ENCODE measurements at regions not wholly inside any gene's neighbourhood (a gene's known extent, or its start where the extent isn't known, plus 50 kb on each side); places are given as distances from the start of the nearest gene placed in this dataset.

DNA sequence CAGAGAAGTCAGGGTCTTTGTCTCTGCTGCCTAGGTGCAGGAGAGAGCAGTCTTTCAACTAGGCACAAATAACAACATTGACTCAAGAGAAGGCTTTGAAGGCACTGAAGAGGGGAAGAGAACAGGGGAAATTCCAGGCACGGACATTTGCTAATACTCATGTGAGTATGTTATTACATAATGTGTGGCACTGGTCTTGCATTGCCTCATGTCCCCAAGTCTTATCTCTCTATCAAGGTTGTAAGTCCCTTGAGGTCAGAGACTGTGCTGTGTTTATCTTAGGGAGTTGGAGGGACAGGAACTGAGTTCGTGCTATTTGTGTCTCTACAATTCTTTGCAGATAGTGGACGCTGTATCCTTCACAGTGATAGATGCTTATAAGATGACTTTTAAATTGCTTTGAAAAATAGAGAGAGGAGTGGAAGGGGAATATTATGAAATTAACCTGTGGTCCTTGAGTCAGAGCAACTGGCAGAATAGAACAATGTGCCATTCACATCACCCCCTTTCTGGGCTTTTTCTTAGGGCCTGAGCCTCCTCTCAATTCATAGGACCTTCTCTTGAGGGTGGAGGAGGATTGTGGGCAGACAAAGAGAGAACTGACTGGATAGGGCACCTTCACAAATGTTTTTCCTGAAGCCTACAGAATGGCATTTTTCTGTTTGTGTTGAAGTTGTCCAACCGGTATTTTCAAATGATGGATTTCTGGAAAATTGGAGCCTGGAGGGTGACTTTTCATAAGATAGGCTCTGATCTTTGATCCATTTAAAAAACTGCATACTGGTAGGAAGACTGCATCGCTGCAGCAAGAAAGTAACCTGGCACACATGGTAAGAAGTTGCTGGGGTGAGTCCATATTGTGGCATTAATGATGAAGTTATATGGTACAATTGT, 96.6 kb upstream of the CXCR4 start:
- DNase-seq (ENCODE audit: low read depth): no peak

DNA sequence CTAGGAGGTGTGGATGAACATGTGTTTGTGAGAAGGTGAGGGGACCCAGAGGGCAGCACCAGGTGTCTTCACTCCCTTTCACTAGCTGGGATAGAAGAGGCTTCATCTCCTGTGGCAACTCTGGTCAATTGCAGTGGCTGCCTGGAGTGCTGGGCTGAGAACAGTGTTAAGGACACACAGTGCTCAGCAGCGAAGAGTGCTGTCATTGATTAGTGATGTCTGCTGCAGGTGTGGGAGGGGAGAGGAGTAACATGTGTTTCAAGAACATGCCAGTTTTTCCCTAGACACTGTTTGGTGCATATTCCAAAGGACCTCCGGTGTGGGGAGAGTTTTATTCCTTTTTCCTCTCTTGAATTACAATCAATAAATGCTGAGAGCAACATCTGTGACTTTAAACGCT, 95.9 kb upstream of the CXCR4 start:
- DNase-seq (ENCODE audit: low read depth): no peak

DNA sequence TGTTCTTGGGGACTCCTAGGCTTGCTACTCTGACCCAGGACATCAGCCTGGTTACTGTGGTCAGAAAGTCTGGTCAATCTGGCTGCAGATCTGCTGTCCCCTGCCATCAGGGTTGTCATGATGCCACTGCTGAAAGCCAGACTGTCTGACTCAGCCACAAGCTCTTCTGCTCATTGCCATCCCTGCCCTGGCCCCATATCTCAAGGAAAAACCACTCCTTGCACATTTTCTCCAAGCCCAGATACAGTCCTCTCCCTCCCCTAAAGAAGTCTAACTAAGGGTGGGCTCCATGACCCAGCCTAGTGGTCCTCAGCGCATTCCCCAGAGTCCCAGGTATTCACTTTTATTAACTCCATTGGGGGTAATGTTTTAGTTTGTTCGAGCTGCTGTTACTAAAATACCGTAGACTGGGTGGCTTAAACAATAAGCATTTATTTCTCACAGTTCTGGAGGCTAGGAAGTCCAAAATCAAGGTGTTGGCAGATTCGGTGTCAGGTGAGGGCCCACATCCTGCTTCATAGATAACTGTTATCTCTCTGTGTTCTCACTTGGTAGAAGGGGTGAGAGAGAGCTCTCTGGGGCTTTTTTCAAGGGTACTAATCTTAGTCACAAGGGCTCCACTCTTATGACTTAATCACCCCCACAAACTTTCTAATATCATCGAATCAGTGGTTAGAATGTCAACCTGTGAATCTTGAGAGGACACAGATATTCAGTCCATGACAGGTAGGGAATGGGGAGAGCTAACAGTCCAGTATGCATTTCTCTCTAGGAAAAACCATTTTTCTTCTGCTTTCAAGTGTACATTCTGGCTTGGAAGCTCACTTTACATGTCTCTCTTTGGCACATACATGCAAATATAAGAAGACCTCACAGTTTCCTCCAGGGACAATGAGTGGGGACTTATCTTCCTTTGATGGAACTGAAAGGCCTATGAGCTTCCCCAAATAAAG, 94.8 kb upstream of the CXCR4 start:
- no peak for DNase-seq (ENCODE audit: low read depth)

DNA sequence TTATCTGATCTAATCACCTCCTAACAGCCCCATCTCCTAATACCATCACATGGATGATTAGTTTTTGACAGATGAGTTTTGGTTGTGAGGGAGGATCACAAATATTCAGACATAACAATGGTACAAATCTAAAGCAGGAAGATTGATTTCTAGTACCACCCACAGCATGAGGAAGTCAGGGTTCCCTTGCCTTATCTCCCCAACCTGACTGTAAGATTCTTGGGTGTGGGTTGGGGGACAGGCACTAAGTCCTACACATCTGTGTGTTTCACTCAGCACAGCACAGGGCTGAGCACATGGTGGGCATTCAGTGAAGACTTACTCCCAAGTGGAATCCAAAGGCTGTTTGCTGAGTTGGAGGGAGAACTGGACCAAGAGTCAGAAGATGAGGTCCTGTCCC, 93.8 kb upstream of the CXCR4 start:
- DNase-seq (ENCODE audit: low read depth): no peak

DNA sequence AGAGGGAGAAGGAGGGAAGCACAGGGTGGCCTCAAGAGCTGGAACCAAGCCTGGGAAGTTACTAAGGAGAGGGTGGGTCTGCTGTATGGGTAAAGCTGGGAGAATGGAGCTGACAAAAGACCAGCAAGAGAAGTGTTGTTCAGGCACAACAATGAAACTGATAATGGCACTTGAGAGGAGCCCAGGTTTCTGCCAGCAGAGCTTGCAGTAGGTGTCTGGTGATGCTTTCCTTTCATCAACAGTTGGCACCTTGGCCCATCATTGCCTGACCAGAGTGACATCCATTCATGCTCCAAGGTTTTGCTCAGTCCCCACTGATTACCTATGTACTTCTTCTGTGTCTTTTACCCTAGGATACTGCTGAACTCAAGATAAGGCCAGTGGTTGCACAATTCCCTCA, 92.9 kb upstream of the CXCR4 start:
- DNase-seq (ENCODE audit: low read depth): no peak

DNA sequence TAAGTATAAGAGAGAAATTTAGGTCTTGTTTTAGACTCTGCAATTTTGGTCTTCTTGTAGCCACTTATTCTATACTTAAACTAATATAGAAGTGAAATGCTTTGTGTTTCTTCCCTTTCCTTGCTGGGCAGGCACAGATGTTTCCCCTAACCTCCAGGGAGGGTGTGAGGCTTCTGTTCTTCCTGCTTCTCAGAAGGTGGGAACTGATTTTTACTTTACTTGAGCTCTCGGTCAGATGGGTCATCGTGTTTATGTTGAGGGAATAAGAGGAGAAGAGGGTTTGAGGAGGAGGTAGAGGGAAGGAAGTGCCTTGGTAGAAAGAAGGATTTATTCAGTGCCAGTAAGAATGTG, 92.5 kb upstream of the CXCR4 start:
- DNase-seq (ENCODE audit: low read depth): no peak

DNA sequence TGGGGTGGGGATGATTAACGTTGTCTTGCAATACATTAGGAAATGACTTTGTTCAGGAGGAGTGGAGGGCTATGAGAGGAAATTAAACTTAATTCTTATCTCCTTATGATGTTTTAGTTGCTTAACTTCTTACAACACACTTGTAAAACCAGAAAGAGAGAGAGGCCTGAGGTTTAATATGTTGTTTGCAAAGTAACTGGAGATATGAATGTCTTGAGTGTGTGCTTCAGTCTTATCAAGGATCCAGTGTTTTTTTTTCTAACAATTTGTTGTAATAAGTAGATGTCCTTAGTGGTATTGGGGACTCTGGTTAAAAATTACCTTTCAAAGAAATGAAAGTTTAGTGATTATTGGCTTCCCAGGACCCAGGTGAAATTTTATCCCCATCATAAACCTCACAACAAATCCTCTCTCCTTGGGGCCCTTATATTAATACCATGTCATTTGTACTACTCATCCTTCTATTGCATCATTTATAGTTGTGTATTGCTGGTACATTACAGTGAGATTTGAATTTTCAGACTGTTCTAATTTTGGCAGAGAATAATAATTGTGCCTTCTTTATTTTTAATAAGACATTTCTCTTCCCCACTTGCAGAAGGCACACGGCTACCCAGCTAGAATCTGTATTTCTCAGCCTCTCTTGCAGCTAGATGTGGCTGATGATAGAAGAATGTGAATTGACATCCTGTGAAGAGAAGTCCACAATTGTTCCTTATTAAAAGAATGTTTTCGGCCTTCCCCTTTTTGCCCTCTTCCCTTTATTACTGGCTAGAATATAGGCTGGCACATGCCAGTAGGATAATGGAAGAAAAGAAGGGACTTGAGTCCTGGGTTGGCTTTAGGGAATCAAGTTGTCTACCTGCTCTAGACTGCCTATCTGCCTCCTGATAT, 91.9 kb upstream of the CXCR4 start:
- DNase-seq (ENCODE audit: low read depth): no peak

DNA sequence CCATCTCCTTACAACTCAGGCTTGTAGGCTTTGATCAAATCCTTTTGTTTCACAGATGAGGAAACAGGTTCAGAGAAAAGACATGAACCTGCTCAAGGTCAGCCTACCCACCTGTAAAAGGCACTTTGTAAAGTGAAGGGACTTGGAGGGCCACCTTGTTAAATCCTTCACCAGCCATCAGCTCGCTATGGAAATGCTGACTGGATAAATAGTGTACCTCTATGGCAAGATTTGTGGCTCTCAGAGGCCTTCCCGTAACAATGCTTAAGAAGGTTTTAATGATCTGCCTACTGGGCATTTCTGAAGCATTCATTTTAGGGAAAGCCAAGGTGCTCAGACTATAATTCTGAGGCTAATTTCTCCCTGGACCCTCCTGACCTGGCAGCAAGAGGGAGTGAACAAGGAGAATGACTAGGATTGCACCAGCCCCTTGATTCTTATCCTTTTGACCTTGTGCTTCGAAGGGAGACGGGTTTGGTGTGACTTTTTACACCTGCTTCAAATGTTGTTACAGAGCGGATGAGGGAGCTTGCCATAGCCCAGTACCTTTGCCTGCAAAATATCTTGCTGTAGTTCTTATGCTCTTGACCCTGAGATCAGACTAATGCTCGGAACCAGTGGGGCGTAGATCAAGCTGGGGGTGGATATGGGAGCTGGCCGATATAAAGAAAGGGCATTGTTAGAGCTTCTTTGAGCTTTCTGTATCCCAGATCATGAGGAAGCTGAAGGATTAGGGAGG, 90.9 kb upstream of the CXCR4 start:
- no peak for DNase-seq (ENCODE audit: low read depth)

DNA sequence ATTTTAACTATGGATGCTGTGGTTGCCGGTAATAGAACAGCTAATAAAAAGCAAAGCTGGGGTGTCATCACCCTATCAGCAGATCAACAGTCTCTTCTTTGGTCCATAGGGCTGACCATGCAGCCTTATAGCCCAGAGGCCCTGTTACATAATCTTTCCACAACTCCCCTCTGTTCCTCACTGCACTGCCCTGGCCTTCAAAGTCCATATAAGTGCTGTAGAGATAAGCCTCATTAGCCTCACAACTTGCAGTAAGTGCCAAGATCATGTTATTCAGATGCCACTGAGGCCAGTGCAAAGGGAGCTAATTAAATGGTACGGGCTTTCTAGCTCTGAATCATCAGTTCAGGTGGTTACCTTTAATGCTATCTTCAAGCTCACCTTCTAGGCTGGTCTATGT, 89.7 kb upstream of the CXCR4 start:
- no peak for DNase-seq (ENCODE audit: low read depth)

DNA sequence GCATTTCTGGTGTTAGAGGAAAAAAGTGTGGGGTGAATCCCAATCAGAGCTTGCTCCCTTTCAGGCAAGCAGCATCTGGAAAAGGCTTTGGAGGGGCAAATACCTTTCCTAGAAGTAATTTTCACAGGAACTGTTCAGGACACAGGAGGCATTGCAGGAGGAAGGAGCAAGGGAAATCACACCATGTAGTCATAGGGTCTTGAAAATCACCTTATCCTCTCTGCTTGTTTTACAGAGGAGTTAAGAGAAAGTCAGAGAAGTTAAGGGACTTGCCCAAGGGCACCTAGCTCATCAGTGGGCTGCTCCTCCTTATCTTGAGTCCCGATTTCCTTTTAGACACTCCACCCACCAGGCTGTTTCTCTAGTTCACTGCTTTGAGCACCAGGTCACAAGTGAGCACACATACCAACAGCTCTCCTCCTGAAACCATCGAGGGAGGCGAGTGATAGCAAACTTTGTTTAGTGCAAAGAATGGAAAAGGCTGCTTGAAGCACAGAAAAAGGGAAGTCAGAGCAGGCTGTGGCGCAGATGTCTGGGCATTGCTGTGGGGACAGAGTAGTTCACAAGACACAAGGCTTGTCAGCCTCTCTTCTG, 89.2 kb upstream of the CXCR4 start:
- DNase-seq (ENCODE audit: low read depth): no peak

DNA sequence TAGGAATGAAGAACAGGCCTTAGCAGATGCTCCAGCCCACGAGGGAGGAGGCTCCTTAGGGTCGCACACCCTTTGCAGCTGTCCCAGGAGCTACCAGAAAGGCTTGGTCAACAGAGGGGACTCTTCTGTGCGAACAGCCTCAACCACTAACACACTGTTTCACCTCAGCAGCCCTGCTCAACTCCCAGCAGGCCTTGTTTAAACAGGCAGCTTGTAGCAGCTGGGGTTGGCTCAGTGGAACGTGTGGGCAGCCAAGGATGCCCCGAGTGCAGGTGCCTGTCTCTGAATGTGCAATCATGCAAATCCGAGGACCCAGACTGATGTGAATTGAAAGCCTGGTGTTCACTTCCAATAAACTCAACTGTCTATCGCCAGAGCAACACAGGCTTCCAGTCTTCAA, 88.7 kb upstream of the CXCR4 start:
- no peak for DNase-seq (ENCODE audit: low read depth)

DNA sequence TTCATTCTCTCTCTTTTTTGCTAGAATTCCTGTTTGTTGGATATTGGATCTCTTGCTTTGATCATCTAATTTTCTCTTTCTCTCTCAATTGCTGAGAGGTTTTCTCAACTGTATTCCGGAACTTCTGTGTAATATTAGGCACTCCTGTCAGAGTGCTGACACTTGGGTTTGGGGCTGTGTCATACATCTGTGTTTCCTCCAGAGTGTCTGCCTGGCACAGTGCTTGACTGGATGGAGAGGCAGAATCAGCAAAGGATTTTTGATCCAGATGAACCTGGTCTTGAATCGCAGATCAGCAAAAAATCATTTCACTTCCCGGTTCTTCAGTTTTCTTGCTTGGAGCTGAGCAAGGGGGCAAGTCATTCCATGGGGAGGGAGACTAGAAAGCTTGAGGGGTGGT, 87.7 kb upstream of the CXCR4 start:
- no peak for DNase-seq (ENCODE audit: low read depth)

DNA sequence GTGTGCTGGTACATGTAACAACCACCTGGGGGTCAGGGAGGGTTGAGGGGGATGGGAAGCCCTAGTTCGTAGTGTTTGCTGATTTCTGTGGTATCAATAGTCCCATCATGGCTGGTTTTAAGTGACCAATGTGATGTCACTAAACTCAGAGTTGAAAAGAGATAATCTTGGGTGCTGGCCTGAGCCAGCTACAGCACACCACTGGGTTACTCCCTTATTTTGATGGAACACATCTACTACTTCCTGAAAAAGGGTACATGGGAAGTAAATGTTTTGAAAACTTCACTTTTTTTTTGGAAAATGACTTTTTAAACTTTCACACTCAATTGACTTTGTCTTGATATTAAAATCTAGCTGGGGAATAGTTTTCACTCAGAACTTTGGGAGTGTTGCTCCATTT, 87.0 kb upstream of the CXCR4 start:
- no peak for DNase-seq (ENCODE audit: low read depth)

DNA sequence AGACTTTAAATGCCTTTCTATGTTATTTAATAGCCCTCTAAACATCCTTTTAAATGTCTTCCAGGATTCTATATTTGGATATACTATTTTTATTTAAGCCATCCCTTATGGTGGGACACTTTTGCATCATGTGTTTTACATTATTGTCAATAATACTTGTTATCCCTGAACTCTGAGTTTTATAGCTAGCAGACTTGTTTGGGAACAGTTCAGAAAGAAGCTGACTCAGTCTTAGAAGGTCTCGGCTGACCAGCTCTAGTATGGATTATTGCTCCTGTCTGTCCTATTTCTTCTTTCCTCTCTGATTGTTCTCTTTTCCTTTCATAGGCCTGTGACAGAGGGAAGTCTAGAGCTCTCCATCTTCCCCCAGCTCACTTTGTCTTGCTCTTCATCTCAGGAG, 77.3 kb upstream of the CXCR4 start:
- DNase-seq (ENCODE audit: low read depth): no peak

DNA sequence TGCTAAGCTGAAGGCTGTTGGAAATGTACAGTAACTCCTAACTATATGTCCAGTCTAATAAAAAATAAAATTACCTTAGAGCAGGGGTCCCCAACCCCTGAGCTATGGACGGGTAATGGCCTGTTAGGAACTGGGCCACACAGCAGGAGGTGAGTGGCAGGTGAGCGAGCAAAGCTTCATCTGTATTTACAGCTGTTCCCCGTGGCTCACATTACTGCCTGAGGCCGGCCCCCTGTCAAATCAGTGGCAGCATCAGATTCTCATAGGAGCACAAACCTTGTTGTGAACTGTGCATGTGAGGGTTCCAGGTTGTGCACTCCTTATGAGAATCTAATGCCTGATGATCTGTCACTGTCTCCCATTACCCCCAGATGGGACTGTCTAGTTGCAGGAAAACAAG, 73.1 kb upstream of the CXCR4 start:
- DNase-seq (ENCODE audit: low read depth): no peak

DNA sequence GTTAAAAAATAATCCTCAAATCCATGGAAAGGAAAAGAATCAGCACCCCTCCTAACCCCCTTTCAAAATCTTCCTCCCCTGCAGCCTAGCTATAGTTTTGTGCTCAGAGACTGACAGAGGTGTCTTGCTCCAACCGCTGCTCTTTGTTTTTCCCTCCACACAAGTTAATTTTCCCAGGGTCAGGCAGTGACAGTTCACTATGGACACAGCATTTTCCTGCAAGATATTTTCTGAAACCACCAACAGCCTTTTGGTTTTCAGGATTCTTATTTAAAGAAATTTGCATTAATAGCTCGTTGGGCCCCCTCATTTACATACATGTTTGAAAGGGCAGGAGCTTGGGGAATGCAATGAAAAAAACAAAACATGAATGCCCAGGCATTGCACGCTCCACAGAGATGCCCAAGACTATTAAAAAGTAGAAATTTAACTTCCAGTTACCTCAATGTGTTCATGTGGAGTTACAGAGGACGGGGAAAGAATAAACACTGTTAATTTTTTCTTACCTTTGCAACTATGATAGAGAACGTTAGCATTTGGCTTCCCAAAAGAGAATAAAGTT, 71.4 kb upstream of the CXCR4 start:
- no peak for DNase-seq (ENCODE audit: low read depth)

DNA sequence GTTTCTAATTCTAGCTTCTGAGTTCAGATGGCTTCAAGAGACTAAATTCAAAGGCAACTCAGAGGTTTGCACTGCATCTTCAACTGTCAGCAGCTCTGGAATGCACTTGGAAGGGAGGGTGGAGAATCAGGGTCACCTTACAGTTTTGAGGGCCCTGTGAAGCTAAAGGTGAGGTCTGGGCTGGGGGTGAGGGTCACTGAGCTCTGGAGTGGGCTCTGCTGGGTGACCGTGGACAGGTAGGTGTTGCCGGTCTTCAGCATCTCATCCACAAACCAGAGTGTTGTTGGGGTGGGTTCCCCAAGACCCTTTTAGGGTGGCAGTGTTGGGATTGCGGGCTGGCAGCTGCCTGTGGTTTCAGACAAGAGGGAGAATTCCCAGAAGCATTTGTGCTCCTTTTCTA, 70.1 kb upstream of the CXCR4 start:
- DNase-seq (ENCODE audit: low read depth): no peak

DNA sequence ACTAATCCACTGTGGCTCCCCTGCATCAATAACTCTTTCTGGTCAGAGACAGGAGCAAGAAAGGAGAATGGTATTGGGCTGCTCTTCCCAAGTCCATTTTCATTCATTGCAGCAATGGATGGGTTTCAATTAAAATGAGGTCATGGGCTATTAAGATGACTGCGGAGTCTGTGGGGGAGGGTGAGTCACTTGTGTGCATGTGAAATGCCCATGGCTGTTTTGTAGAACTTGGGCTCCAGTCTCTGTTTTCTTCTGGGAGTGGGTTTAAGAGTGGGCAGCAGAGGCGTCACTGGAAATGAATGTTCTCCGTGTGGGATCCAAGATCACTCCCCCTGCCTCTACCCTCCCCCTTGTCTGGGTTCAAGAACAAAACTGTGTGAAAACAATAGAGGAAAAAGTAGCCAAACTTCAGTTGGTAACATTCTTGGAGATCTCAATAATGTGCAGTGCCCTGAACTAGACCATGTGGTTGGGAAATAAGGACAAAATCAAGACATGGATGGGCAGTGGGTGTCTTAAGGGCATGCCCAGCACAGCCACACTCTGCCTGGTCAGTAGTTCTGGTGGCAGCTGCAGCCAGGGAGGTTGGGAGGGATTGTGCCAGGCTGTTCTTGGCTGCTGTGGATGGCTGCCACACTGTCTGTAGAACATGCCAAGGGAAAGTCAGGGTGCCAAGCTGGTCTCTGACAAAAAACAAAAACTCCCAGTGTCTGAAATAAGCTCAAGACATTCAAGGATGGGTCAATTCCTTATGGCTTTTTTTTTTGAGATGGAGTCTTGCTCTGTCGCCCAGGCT, 68.2 kb upstream of the CXCR4 start:
- no peak for DNase-seq (ENCODE audit: low read depth)

DNA sequence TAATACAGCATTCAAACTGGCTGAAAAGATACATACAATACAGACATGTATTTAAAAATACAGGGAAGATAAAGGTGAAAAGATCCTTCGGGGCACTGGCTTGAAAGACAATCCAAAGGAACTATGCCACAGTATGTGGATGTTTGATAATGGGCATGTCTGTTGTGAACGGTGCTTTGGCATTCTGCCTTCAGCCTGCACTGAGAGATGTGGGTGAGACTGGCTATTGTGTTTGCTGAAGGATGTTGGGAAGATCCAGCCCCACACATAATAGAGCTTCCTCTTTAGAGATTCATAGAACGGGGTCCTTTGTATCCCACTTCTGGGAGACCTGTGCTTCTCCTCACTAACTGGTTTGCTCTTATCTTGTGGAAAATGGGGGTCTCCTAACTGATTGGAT, 65.1 kb upstream of the CXCR4 start:
- no peak for DNase-seq (ENCODE audit: low read depth)

DNA sequence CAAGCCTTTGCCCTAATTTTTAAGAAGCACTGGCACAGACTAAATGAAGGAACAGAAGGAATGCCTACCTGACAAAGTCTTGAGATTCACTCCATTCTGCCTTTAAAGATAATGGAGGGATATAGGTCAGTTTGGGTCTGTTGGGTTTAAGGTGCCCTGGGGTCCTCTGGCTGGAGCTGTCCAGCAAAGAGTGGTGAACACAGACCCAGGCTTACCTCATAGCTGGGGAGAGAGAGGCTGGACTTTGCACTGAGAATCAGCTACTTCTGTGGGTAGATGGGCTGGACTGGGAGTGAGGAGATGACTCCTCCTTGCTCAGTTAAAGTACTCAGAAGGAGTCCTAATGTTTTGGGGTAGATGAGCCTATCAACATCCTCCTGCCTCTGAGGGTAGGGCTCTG, 64.4 kb upstream of the CXCR4 start:
- DNase-seq (ENCODE audit: low read depth): no peak

All from HS-27A (cell line).